PC-3 (cell line): ENCODE measurements at regions not wholly inside any gene's neighbourhood (a gene's known extent, or its start where the extent isn't known, plus 50 kb on each side); places are given as distances from the start of the nearest gene placed in this dataset.
"Not testable (repeated sequence)": the region's sequence is repeated elsewhere in the genome, so short reads cannot be mapped to it uniquely, and the experiment has no call there.

ENCODE experiments used
- EZH2 ChIP-seq: fragments of 300-600 bp; sonication (generic); IDR thresholded peaks from one replicate; pipeline ENCODE4 v1.6.1; 2017; ENCODE audit warnings: antibody characterized with exemption, mild to moderate bottlenecking, low read length; ENCODE audit not compliant: unreplicated experiment
- EZH2phosphoT487 ChIP-seq: fragments of 300-600 bp; sonication (generic); IDR thresholded peaks from 2 replicates; pipeline ENCODE4 v1.6.1; 2018; ENCODE audit warnings: mild to moderate bottlenecking, antibody characterized with exemption, low read length, borderline replicate concordance
- TF ChIP-seq, protein P1 (sequence below): fragments of 300-600 bp; sonication (generic); conservative IDR thresholded peaks from 2 replicates; pipeline ENCODE4 v1.5.1; 2017; ENCODE audit warnings: antibody characterized with exemption, low read depth, mild to moderate bottlenecking, low read length

DNA sequence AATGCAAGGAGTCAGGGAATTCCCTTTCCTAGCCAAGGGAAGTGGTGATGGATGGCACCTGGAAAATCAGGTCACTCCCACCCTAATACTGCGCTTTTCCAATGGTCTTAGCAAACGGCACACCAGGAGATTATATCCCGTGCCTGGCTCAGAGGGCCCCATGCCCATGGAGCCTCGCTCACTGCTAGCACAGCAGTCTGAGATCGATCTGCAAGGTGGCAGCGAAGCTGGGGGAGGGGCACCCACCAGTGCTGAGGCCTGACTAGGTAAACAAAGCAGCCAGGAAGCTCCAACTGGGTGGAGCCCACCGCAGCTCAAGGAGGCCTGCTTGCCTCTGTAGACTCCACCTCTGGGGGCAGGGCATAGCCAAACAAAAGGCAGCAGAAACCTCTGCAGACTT lies 74.2 kb downstream of the OR5AK2 start:
- TF ChIP-seq, protein P1, sequence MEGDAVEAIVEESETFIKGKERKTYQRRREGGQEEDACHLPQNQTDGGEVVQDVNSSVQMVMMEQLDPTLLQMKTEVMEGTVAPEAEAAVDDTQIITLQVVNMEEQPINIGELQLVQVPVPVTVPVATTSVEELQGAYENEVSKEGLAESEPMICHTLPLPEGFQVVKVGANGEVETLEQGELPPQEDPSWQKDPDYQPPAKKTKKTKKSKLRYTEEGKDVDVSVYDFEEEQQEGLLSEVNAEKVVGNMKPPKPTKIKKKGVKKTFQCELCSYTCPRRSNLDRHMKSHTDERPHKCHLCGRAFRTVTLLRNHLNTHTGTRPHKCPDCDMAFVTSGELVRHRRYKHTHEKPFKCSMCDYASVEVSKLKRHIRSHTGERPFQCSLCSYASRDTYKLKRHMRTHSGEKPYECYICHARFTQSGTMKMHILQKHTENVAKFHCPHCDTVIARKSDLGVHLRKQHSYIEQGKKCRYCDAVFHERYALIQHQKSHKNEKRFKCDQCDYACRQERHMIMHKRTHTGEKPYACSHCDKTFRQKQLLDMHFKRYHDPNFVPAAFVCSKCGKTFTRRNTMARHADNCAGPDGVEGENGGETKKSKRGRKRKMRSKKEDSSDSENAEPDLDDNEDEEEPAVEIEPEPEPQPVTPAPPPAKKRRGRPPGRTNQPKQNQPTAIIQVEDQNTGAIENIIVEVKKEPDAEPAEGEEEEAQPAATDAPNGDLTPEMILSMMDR: not testable (repeated sequence)
- not testable (repeated sequence) for TF ChIP-seq EZH2, EZH2phosphoT487
